Renal pelvis (tissue), 1 donor: ENCODE measurements at regions not wholly inside any gene's neighbourhood (a gene's known extent, or its start where the extent isn't known, plus 50 kb on each side); places are given as distances from the start of the nearest gene placed in this dataset.

ENCODE experiments used
- DNase-seq: peaks from one replicate; pipeline ENCODE4 v3.0.0-alpha.2; 2013

GRCh38 chr10:78875331-78875877 is 193.4 kb upstream of the ZMIZ1 start:
- DNase-seq: no peak

DNA sequence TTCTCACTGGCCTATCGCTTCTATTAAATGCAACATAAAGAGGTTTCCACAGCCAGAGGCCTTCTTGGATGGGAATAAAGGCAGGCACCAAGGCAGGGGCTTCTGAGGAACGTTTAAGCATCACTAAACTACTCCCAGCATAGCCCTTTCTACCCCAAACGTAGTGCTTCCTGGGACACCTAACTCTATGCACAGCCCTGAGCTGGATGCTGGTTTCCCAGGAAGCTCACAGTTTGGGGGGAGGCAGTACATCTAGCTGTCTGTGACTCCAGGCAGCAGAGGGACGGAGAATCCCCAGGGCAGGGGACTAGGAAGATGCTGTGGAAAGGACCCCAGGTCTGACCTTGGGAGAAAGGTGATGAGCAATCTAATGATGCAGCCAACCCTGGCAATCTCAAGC is 192.8 kb upstream of the ZMIZ1 start:
- DNase-seq: no peak

DNA sequence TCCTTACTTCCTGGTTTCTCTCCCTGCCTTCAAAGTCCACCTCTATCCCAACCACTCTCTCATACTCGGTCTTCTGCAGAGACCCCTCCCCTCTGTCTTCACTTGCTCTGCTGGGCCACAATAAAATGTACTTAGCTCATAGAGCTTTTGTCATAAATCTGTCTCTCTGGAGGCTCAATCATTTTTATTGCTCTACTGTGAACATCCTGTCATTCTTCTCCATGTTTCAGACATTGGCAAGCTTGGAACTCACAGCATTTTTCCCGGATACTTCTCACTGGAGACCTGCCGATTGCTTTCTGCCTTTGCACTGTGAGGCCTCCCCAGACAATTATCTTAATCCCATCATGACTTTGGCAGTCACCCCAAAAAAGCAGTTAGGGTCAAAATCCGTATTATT is 192.3 kb upstream of the ZMIZ1 start:
- DNase-seq: no peak

- no peak for DNase-seq
These were observed 189.1 kb upstream of the ZMIZ1 start for GRCh38 chr10:78879621-78880020.

DNA sequence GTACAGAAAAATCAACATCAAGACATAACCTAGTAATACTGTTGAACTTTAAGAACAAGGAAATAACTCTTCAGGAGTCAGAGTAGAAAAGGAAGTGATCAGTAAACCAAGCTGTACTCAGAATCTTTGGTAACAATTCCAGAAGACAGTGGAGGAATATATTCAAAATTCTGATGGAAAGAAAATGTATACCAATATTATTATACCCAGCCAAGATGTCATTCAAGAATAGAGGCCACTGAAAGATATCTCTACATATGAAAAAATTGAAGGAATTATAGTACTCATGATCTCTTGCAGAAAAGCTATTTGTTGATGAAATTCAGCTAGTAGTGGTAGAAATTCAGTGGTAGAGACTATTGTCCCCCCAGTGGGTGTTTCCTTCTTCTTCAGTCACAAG is 182.6 kb upstream of the ZMIZ1 start:
- no peak for DNase-seq

GRCh38 chr10:78889536-78890063 is 179.2 kb upstream of the ZMIZ1 start:
- DNase-seq: no peak

DNA sequence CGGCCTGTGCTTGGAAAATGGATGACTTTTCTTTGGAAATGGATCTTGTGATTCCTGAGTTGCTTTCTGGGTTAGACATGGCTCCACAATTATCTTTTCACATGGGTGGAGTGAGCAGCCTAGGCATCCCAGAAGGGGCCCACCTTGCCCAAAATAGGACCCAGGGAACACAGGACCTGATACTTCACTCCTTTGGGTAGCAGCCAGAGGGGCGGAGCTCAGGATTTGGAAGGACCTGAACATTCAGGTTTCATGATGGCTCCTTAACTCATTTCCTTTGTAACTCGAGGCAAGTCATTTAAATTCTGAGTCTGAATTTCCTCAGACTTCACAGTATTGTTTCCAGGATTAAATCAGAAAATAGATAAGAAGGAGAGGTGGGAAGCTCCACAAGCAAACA is 178.3 kb upstream of the ZMIZ1 start:
- no peak for DNase-seq

DNA sequence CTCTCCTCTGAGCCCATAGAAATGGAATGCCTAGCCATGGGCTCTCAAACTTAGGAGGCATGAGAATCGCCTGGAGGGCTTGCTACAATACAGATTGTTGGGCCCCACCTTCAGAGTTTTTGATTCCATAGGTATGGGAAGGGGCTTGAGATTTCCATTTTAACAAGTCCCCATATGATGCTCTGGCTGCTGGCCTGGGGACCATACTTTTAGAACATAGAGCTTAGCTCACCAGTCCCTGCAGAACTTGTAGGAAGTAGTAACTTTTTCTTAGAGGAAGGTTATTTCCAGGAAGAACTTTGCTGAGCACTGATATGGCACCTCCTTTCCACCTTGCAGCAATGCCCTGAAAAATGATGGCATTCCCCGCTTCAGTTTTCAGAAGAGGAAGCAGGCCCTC is 177.0 kb upstream of the ZMIZ1 start:
- no peak for DNase-seq

DNA sequence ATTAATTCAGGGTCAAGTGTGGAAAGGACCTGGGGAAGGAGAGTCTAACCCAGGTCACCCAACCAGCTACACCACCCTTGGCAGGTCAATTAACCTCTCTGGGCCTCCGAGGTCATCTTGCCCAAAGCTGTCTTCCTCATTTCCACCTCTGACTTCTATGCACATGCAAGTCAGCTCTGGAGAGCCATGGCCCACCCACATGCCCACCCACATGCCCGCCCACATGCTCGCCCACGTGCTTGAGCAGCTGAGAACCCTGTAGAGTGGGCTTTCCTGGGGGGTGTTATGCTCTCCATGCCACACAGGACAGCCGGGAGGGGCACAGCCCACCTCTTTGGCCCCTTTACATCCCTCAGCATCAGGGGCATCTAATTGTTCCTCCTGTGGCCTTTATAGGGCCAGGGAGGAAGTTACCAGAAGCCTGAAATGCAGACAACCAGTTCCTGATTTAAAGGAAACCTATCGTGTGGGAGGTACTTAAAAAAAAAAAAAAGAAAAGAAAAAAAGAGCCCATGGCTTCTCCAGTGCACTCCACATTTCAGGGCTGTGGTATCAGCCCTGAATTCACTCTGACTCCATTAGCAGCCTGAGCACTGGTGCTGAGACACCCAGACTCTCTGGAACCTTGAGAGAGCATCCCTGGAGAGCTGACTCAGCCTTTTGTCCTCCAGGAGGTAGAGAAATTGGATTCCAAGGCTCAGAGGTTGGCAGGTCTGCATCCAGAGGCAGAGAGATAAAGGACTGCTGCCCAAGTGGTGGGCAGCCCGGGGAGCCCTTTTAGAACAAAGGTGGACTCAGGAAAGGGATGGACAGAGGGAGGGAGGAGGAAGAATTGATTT is 176.2 kb upstream of the ZMIZ1 start:
- no peak for DNase-seq

DNA sequence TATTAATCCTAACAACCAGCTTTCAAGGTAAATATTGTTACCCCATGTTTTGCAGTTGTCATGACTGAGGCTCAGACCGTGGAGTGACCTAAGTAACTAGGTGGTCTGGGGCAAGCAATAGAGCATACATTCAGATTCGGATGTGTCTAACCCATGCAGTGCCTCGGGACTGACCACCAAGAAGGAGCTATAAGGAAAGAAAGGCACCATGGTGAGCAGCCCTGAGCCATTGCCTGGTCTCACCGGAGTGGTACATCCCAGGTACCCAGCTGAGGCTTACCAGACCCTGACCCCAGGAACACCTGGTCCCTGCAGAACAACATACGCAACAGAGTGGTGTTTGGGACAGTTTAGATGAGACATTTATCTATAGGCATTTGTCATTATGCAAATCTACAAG is 175.5 kb upstream of the ZMIZ1 start:
- no peak for DNase-seq

DNA sequence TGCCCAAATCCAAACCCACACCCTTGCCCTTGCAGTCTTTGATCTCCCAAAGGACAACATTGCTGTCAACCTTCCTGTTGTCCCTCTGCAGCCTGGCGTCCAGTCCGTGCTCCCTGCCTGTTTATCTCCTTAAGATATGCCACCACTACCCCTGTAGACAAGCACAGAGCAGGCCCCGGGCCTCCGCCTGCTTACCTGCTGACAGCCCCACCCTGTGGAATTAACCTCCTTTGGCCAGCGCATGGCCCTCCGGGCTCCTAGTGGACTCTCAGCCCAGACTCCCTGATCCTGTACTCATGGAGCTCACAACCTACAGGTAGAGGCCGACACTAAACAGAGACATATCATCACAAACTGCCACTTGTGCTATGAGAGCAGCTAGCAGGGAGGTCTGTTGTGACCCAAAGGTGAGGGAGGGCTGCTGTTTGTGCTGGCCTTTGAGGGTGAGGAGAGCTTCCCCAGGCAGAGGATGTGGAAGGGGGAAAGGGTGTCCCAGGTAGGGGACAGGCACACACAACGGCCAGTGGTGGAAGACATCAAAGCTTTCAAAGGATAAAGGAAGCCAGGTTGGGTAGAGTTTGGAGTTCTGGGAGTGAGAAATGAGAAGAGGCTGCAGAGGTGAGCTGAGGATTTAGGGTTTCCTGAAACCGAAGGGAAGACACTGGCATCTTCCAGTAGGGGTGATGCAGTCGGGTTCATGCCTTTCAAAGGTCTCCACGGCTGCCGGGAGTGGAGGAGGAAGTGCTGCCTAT is 174.5 kb upstream of the ZMIZ1 start:
- no peak for DNase-seq

DNA sequence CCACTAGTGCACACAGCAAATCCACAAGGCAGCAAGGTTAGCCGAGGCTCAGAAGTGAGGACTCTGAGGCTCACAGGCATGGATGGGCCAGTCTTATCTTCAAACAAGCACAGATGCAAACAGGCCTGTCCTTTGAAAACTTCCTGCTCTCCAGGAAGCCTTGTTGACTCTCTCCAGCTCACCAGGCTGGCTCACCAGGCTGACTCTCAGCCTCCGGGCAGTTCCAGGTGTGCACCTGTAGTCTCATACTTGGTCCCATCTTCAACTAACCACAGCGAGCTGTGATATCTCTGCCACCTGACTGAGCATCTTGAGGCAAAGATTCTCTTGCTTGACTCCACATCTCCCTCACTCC is 173.9 kb upstream of the ZMIZ1 start:
- DNase-seq: no peak

GRCh38 chr10:78895469-78895868 is 173.3 kb upstream of the ZMIZ1 start:
- DNase-seq: no peak

- no peak for DNase-seq
These were observed 172.4 kb upstream of the ZMIZ1 start for GRCh38 chr10:78896159-78896928.

- no peak for DNase-seq
These were observed 170.2 kb upstream of the ZMIZ1 start for GRCh38 chr10:78898341-78899097.

DNA sequence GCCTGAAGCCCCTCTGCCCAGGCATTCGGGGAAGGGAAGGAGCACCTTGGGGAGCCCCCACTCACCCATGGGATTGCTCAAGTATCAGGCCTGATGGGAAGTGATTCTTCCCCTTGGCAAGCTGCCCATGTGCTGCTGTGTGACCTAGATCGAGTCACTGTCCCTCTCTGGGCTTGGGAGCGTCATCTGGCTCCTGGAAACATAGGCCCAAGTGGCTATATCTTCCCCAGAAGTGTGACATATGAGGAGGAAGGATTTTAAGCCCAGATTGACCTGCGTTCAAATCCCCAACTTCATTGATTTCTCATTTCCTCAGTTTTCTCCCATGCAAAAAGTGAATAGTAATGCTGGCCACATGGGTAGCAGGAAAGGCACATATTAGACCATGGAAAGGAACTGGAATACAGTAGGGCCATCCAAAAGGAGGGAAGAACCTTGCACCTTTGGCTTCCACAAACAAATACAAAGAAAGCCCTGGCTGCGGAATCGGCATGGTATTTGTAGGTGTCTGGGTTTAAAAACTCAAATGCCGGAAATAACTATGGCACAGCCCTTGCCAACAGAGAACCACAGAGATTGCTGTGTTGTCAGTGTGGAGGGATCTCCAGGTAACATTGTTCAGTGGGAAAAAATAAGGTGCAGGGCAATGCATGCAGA is 169.5 kb upstream of the ZMIZ1 start:
- DNase-seq: no peak

DNA sequence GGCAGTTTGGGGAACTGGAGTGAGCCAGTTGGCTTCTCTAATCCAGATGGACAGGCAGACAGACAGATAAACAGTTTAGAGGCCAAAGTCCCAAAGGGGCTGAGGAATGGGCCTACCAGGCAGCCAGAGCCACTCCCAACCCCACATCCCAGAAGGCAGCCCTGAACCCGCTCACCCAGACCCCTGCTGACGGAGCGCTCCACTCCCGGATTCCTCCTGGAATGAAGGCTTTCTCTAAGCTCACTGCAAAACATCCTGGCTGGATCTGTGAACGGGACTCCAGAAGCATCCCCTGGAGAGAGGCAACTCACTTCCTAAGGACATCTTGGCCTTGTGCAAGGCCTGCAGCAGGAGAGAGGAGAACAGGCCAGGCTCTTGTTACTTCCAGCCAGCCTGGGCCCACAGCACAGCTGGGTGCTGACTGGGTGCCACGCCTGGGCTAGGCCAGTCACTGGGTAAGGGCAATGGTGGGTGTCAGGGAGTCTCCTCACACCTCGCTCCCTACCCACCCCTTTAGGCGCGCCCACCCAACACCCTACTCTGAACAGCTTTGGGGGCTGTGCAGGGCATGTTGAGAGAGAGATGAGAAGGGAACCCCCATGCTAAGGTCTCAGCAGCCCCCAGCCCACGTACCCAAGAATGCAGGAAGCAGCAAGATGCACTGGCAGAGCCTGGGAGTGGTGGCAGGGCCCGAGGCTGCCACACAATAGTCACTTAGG is 168.6 kb upstream of the ZMIZ1 start:
- no peak for DNase-seq

- DNase-seq: no peak
These were observed 167.9 kb upstream of the ZMIZ1 start for GRCh38 chr10:78900715-78901430.

- no peak for DNase-seq
These were observed 167.1 kb upstream of the ZMIZ1 start for GRCh38 chr10:78901694-78902093.

GRCh38 chr10:78902815-78903214 is 166.0 kb upstream of the ZMIZ1 start:
- DNase-seq: no peak
